H9 (cell line): ENCODE measurements at regions not wholly inside any gene's neighbourhood (a gene's known extent, or its start where the extent isn't known, plus 50 kb on each side); places are given as distances from the start of the nearest gene placed in this dataset.
"Not testable (repeated sequence)": the region's sequence is repeated elsewhere in the genome, so short reads cannot be mapped to it uniquely, and the experiment has no call there.

ENCODE experiments used
- DNase-seq: peaks from one replicate; pipeline ENCODE4 v3.0.0-alpha.2; 2017
- H2AFZ ChIP-seq: one replicate; pipeline ENCODE4 v1.6.1; 2013; ENCODE audit warnings: mild to moderate bottlenecking, low read length, control low read depth, moderate library complexity
- H2AK5ac ChIP-seq: 2 replicates; pipeline ENCODE4 v1.6.1; 2013; ENCODE audit warnings: low read length, control low read depth, mixed read lengths; ENCODE audit not compliant: insufficient read length
- H2BK120ac ChIP-seq: one replicate; pipeline ENCODE4 v1.6.1; 2013; ENCODE audit warnings: low read depth, mild to moderate bottlenecking, low read length, control low read depth, inconsistent platforms; ENCODE audit not compliant: poor library complexity, severe bottlenecking
- H2BK12ac ChIP-seq: 2 replicates; pipeline ENCODE4 v1.6.1; 2013; ENCODE audit warnings: low read length, control low read depth, mixed read lengths, low read depth; ENCODE audit not compliant: insufficient read length
- H2BK15ac ChIP-seq: 2 replicates; pipeline ENCODE4 v1.6.1; 2013; ENCODE audit warnings: low read depth, low read length, control low read depth
- H2BK20ac ChIP-seq: one replicate; pipeline ENCODE4 v1.6.1; 2013; ENCODE audit warnings: low read depth, mild to moderate bottlenecking, low read length, control low read depth, inconsistent platforms; ENCODE audit not compliant: poor library complexity, severe bottlenecking
- H2BK5ac ChIP-seq: 2 replicates; pipeline ENCODE4 v1.6.1; 2013; ENCODE audit warnings: low read length, control low read depth, mixed read lengths; ENCODE audit not compliant: insufficient read length
- H3K14ac ChIP-seq: 2 replicates; pipeline ENCODE4 v1.6.1; 2013; ENCODE audit warnings: low read length, control low read depth; ENCODE audit not compliant: insufficient read depth
- H3K18ac ChIP-seq: 2 replicates; pipeline ENCODE4 v1.6.1; 2013; ENCODE audit warnings: low read depth, mild to moderate bottlenecking, mixed read lengths, low read length, control low read depth; ENCODE audit not compliant: insufficient read length
- H3K23ac ChIP-seq: 2 replicates; pipeline ENCODE4 v1.6.1; 2013; ENCODE audit warnings: low read length, control low read depth, mixed read lengths, low read depth; ENCODE audit not compliant: insufficient read length
- H3K23me2 ChIP-seq: 2 replicates; pipeline ENCODE4 v1.6.1; 2013; ENCODE audit warnings: low read depth, mild to moderate bottlenecking, mixed read lengths, low read length, control low read depth; ENCODE audit not compliant: insufficient read length, poor library complexity, severe bottlenecking
- H3K27ac ChIP-seq: 2 replicates; pipeline ENCODE4 v1.5.1; 2013; ENCODE audit warnings: low read length, control low read depth, mixed read lengths, low read depth; ENCODE audit not compliant: insufficient read length
- H3K27me3 ChIP-seq: 2 replicates; pipeline ENCODE4 v1.6.1; 2013; ENCODE audit warnings: low read length, control low read depth, inconsistent platforms; ENCODE audit not compliant: insufficient read depth
- H3K4ac ChIP-seq: 2 replicates; pipeline ENCODE4 v1.6.1; 2013; ENCODE audit warnings: low read depth, mild to moderate bottlenecking, control low read depth, inconsistent platforms, low read length, moderate library complexity
- H3K4me1 ChIP-seq: 2 replicates; pipeline ENCODE4 v1.6.1; 2013; ENCODE audit warnings: low read length, control low read depth, inconsistent platforms; ENCODE audit not compliant: insufficient read depth
- H3K4me2 ChIP-seq: 2 replicates; pipeline ENCODE4 v1.6.1; 2013; ENCODE audit warnings: low read length, control low read depth, mixed read lengths; ENCODE audit not compliant: insufficient read length, insufficient read depth
- H3K56ac ChIP-seq: 2 replicates; pipeline ENCODE4 v1.6.1; 2013; ENCODE audit warnings: low read depth, mild to moderate bottlenecking, mixed read lengths, low read length, control low read depth; ENCODE audit not compliant: insufficient read length
- H3K79me1 ChIP-seq: 2 replicates; pipeline ENCODE4 v1.6.1; 2013; ENCODE audit warnings: low read depth, mild to moderate bottlenecking, moderate library complexity, low read length, control low read depth, inconsistent platforms; ENCODE audit not compliant: insufficient read depth, poor library complexity, severe bottlenecking
- H3K79me2 ChIP-seq: 2 replicates; pipeline ENCODE4 v1.6.1; 2013; ENCODE audit warnings: low read length, control low read depth, inconsistent platforms; ENCODE audit not compliant: insufficient read depth
- H3K9ac ChIP-seq: 2 replicates; pipeline ENCODE4 v1.6.1; 2013; ENCODE audit warnings: low read length, control low read depth, mixed read lengths; ENCODE audit not compliant: insufficient read length; ENCODE audit errors: extremely low read depth
- H3K9me3 ChIP-seq: one replicate; pipeline ENCODE4 v1.6.1; 2013; ENCODE audit warnings: low read depth, low read length, inconsistent platforms; ENCODE audit not compliant: control insufficient read depth
- H3T11ph ChIP-seq: one replicate; pipeline ENCODE4 v1.6.1; 2013; ENCODE audit warnings: mild to moderate bottlenecking, low read length, control low read depth, inconsistent platforms
- H4K20me1 ChIP-seq: one replicate; pipeline ENCODE4 v1.6.1; 2013; ENCODE audit not compliant: control insufficient read depth, insufficient read length, insufficient read depth
- H4K5ac ChIP-seq: 2 replicates; pipeline ENCODE4 v1.6.1; 2013; ENCODE audit warnings: low read depth, mild to moderate bottlenecking, mixed read lengths, low read length, control low read depth; ENCODE audit not compliant: insufficient read length
- H4K8ac ChIP-seq: replicated peaks from 2 replicates; pipeline ENCODE4 v1.6.1; 2013; ENCODE audit warnings: low read length, control low read depth, mixed read lengths, low read depth; ENCODE audit not compliant: insufficient read length
- H4K91ac ChIP-seq: 2 replicates; pipeline ENCODE4 v1.6.1; 2013; ENCODE audit warnings: low read depth, mild to moderate bottlenecking, moderate library complexity, mixed read lengths, low read length, control low read depth; ENCODE audit not compliant: insufficient read length
- H3K27ac Mint-ChIP-seq, 3 experiments: 2 replicates in 2 of 3; 3 replicates in 1 of 3; pipeline ENCODE4 v1.8.0; 2020 to 2021; ENCODE audit warnings: mixed read lengths in 3 of 3, mild to moderate bottlenecking in 1 of 3, moderate library complexity in 1 of 3
- H3K27me3 Mint-ChIP-seq: 2 replicates; pipeline ENCODE4 v1.8.0; 2021; ENCODE audit warnings: low read depth, mild to moderate bottlenecking, moderate library complexity, mixed read lengths
- H3K36me3 Mint-ChIP-seq, 3 experiments: 2 replicates in 2 of 3; 3 replicates in 1 of 3; pipeline ENCODE4 v1.8.0; 2020 to 2021; ENCODE audit warnings: low read depth in 3 of 3, mixed read lengths in 3 of 3; ENCODE audit not compliant: insufficient read depth in 1 of 3
- H3K4me1 Mint-ChIP-seq, 2 experiments: 2 replicates each; pipeline ENCODE4 v1.8.0; 2020; ENCODE audit warnings: mixed read lengths in 2 of 2
- H3K4me3 Mint-ChIP-seq, 2 experiments: 2 replicates in 1 of 2; 3 replicates in 1 of 2; pipeline ENCODE4 v1.8.0; 2020 to 2021; ENCODE audit warnings: mild to moderate bottlenecking in 2 of 2, mixed read lengths in 2 of 2, moderate library complexity in 1 of 2
- H3K9me3 Mint-ChIP-seq, 2 experiments: 2 replicates in 1 of 2; 3 replicates in 1 of 2; pipeline ENCODE4 v1.8.0; 2020; ENCODE audit warnings: mild to moderate bottlenecking in 2 of 2, mixed read lengths in 2 of 2, moderate library complexity in 1 of 2
- WGBS: extraction: QIAGEN DNeasy Blood & Tissue Kit; methylation state at CpG from one replicate; pipeline ENCODE4 v1.1.7; 2013; ENCODE audit warnings: missing lambda C conversion rate, low lambda C conversion rate, mixed read lengths; ENCODE audit not compliant: insufficient read length; ENCODE audit errors: extremely low coverage; 5-methylcytosine and 5-hydroxymethylcytosine counted together

DNA sequence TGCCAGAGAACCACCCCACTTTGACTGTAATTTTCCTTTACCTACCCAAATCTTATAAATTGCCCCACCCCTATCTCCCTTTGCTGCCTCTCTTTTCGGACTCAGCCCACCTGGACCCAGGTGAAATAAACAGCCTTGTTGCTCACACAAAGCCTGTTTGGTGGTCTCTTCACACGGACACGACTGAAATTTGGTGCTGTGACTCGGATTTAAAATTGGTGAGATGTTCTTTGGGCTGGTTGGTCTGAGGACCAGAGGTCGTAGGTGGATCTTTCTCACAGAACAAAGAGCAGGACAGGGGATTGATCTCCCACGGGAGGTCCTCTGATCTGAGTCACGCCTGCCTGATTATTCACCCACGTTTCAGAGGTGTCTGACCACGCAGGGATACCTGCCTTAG lies 328.6 kb upstream of the KCNMB2 start:
- not testable (repeated sequence) for H3K56ac ChIP-seq, H3K14ac ChIP-seq, H3T11ph ChIP-seq, H3K27ac ChIP-seq, H4K8ac ChIP-seq, H3K4me1 ChIP-seq, H2AK5ac ChIP-seq, H3K9ac ChIP-seq, DNase-seq, H2BK20ac ChIP-seq, H4K20me1 ChIP-seq, H3K23me2 ChIP-seq, H3K79me1 ChIP-seq, H2BK5ac ChIP-seq, H3K36me3 Mint-ChIP-seq, H3K9me3 ChIP-seq, H3K4me2 ChIP-seq, H3K27me3 ChIP-seq, H2BK120ac ChIP-seq, H3K9me3 Mint-ChIP-seq, H3K4me3 Mint-ChIP-seq, H4K91ac ChIP-seq, H2BK15ac ChIP-seq, H2AFZ ChIP-seq, H3K23ac ChIP-seq, H3K79me2 ChIP-seq, H3K18ac ChIP-seq, H2BK12ac ChIP-seq, H3K4ac ChIP-seq, H4K5ac ChIP-seq, H3K27me3 Mint-ChIP-seq
- H3K4me1 Mint-ChIP-seq: peaks cover 18 to 26% of the 10 kb centered on the region in 2 experiments
- WGBS: no CpG with 5 or more reads among the region's 9 CpGs
- H3K27ac Mint-ChIP-seq: peak overlapping the region in 2 of 3 experiments; percentile 12 to 13; a peak in 2 of 7 replicates

DNA sequence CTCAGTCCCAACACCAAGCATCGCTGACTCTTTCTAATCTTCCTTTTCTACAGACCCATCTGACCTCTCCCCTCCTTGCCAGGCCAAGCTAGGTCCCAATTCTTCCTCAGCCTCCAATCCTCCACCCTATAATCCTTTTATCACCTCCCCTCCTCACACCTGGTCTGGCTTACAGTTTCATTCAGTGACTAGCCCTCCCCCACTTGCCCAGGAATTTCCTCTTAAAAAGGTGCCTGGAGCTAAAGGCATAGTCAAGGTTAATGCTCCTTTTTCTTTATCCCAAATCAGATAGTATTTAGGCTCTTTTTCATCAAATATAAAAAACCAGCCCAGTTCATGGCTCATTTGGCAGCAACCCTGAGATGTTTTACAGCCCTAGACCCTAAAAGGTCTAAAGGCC lies 327.1 kb upstream of the KCNMB2 start:
- H4K8ac ChIP-seq, H2AK5ac ChIP-seq, H3K18ac ChIP-seq, H3K23ac ChIP-seq, H3K27ac Mint-ChIP-seq, H3K27me3 Mint-ChIP-seq, H4K20me1 ChIP-seq, H3K23me2 ChIP-seq, H3K4me3 Mint-ChIP-seq, H3K4me2 ChIP-seq, H3K9me3 ChIP-seq, H3K56ac ChIP-seq, H3K79me1 ChIP-seq, H3K9me3 Mint-ChIP-seq, H3K27me3 ChIP-seq, H3K14ac ChIP-seq, H3K4ac ChIP-seq, H4K91ac ChIP-seq, H2BK20ac ChIP-seq, H2BK12ac ChIP-seq, H3K4me1 ChIP-seq, H2BK120ac ChIP-seq, H3K36me3 Mint-ChIP-seq, H3K27ac ChIP-seq, H2BK5ac ChIP-seq, H4K5ac ChIP-seq, H2BK15ac ChIP-seq, H3K79me2 ChIP-seq, H3K9ac ChIP-seq, H2AFZ ChIP-seq, DNase-seq, H3T11ph ChIP-seq: not testable (repeated sequence)
- peaks cover 18 to 23% of the 10 kb centered on the region in 2 experiments for H3K4me1 Mint-ChIP-seq
- WGBS: no CpG with 5 or more reads among the region's 1 CpG
